ENCODE measurements at regions not wholly inside any gene's neighbourhood (a gene's known extent, or its start where the extent isn't known, plus 50 kb on each side); places are given as distances from the start of the nearest gene placed in this dataset.

DNA sequence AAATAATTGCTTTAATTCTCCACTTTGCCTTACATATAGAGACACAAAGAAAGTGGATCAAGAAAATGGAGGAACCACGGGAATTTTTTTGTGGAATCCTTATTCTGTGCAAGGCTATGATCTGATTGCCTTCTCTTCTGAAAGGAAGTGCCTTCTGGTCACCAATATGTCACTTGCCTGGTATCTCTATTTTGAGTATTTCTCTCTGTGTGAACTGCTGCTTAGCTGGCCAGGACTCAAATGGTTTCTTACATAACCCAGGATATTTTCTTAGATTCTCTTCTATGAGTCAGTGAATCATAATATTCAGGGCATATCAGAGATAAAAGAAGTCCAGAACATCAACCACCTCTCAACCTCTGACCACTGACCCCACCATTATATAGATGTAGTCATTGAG is 156.1 kb downstream of the DIO2 start:
- H3K27ac ChIP-seq (ENCODE audit: low read length), result peak overlapping the region; percentile 44

DNA sequence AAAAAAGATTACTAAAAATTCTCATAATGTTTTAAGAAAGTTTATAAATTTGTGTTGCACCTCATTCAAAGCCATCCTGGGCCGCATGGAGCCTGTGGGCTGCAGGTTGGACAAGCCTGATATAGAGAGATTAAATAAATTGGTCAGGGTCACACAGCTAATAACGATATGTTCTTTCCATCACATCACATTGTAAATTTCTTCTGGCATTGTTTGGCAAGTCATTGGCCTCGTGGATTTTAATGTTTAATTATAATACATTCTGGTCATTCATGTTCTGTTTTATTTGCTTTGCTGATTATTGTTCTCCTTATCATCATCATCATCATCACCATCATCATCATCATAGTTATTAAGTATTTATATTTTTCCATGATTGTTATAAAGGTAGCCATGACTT is 157.3 kb downstream of the DIO2 start:
- Histone ChIP-seq H3K9me2 (ENCODE audit: insufficient read depth, low read length) (no peaks in the 10 kb centered on the region), H3K27me3 (ENCODE audit: insufficient read depth, low read depth, low read length) (no peaks in the 10 kb centered on the region), H2AFZ (ENCODE audit: low read depth, low read length) (no peak overlapping the region), H3K79me2 (replicated peaks; ENCODE audit: insufficient read depth, low read length) (no peaks in the 10 kb centered on the region), H4K20me1 (ENCODE audit: insufficient read depth) (no peaks in the 10 kb centered on the region), H3K9me3 (ENCODE audit: low read length) (no peaks in the 10 kb centered on the region), H3K36me3 (ENCODE audit: insufficient read depth, low read length) (no peaks in the 10 kb centered on the region), H3K4me3 (ENCODE audit: low read length) (no peak overlapping the region), H3F3A (ENCODE audit: insufficient read depth, low read length, poor library complexity, severe bottlenecking) (no peaks in the 10 kb centered on the region), H3K4me2 (ENCODE audit: low read length) (no peak overlapping the region), H3K27ac (ENCODE audit: low read length) (no peak overlapping the region), H3K9ac (ENCODE audit: low read length) (no peak overlapping the region)
- TF ChIP-seq, protein P1, sequence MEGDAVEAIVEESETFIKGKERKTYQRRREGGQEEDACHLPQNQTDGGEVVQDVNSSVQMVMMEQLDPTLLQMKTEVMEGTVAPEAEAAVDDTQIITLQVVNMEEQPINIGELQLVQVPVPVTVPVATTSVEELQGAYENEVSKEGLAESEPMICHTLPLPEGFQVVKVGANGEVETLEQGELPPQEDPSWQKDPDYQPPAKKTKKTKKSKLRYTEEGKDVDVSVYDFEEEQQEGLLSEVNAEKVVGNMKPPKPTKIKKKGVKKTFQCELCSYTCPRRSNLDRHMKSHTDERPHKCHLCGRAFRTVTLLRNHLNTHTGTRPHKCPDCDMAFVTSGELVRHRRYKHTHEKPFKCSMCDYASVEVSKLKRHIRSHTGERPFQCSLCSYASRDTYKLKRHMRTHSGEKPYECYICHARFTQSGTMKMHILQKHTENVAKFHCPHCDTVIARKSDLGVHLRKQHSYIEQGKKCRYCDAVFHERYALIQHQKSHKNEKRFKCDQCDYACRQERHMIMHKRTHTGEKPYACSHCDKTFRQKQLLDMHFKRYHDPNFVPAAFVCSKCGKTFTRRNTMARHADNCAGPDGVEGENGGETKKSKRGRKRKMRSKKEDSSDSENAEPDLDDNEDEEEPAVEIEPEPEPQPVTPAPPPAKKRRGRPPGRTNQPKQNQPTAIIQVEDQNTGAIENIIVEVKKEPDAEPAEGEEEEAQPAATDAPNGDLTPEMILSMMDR (IDR thresholded peaks at IDR 0.05; ENCODE audit: poor library complexity, severe bottlenecking), result no peak
- TF ChIP-seq EP300 (conservative IDR thresholded peaks at IDR 0.05; ENCODE audit: poor library complexity, severe bottlenecking), result no peak
- TF ChIP-seq POLR2AphosphoS5 (IDR thresholded peaks at IDR 0.05), result no peak
- TF ChIP-seq, protein P2, sequence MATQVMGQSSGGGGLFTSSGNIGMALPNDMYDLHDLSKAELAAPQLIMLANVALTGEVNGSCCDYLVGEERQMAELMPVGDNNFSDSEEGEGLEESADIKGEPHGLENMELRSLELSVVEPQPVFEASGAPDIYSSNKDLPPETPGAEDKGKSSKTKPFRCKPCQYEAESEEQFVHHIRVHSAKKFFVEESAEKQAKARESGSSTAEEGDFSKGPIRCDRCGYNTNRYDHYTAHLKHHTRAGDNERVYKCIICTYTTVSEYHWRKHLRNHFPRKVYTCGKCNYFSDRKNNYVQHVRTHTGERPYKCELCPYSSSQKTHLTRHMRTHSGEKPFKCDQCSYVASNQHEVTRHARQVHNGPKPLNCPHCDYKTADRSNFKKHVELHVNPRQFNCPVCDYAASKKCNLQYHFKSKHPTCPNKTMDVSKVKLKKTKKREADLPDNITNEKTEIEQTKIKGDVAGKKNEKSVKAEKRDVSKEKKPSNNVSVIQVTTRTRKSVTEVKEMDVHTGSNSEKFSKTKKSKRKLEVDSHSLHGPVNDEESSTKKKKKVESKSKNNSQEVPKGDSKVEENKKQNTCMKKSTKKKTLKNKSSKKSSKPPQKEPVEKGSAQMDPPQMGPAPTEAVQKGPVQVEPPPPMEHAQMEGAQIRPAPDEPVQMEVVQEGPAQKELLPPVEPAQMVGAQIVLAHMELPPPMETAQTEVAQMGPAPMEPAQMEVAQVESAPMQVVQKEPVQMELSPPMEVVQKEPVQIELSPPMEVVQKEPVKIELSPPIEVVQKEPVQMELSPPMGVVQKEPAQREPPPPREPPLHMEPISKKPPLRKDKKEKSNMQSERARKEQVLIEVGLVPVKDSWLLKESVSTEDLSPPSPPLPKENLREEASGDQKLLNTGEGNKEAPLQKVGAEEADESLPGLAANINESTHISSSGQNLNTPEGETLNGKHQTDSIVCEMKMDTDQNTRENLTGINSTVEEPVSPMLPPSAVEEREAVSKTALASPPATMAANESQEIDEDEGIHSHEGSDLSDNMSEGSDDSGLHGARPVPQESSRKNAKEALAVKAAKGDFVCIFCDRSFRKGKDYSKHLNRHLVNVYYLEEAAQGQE (IDR thresholded peaks at IDR 0.05; ENCODE audit: borderline replicate concordance), result no peak
- no peak for TF ChIP-seq EZH2 (IDR thresholded peaks at IDR 0.05; ENCODE audit: borderline replicate concordance, insufficient read depth, low read length, poor library complexity, severe bottlenecking)
- no peak for TF ChIP-seq RAD21 (conservative IDR thresholded peaks at IDR 0.05)
- TF ChIP-seq MXI1 (conservative IDR thresholded peaks at IDR 0.05; ENCODE audit: poor library complexity, severe bottlenecking), result no peak
- no peak for TF ChIP-seq SMC3 (conservative IDR thresholded peaks at IDR 0.05; ENCODE audit: poor library complexity)
- TF ChIP-seq TAF1 (IDR thresholded peaks at IDR 0.05; ENCODE audit: low read depth), result no peak

More for the DNA sequence above, 156.1 kb downstream of the DIO2 start:
- H3K4me3 ChIP-seq (ENCODE audit: low read length), result no peak overlapping the region
- no peaks in the 10 kb centered on the region for H3K79me2 ChIP-seq (replicated peaks; ENCODE audit: insufficient read depth, low read length)
- no peaks in the 10 kb centered on the region for H3F3A ChIP-seq (ENCODE audit: insufficient read depth, low read length, poor library complexity, severe bottlenecking)
- no peak overlapping the region for H3K4me2 ChIP-seq (ENCODE audit: low read length)
- no peak overlapping the region for H3K9ac ChIP-seq (ENCODE audit: low read length)
- H4K20me1 ChIP-seq (ENCODE audit: insufficient read depth), result no peaks in the 10 kb centered on the region
- no peaks in the 10 kb centered on the region for H3K36me3 ChIP-seq (ENCODE audit: insufficient read depth, low read length)
- TF ChIP-seq POLR2AphosphoS5 (IDR thresholded peaks at IDR 0.05) (no peak), RAD21 (conservative IDR thresholded peaks at IDR 0.05) (no peak)
- TF ChIP-seq, protein P1 (IDR thresholded peaks at IDR 0.05; ENCODE audit: poor library complexity, severe bottlenecking), result no peak
- TF ChIP-seq, protein P2 (IDR thresholded peaks at IDR 0.05; ENCODE audit: borderline replicate concordance), result no peak
- H3K27me3 ChIP-seq (ENCODE audit: insufficient read depth, low read depth, low read length), result no peaks in the 10 kb centered on the region
- peak overlapping the region; percentile 35 for H2AFZ ChIP-seq (ENCODE audit: low read depth, low read length)
- no peaks in the 10 kb centered on the region for H3K9me2 ChIP-seq (ENCODE audit: insufficient read depth, low read length)
- H3K9me3 ChIP-seq (ENCODE audit: low read length), result no peaks in the 10 kb centered on the region

Data from neural cell (in vitro differentiated cells).